Upper lobe of left lung (tissue), 4 donors: ENCODE measurements at regions not wholly inside any gene's neighbourhood (a gene's known extent, or its start where the extent isn't known, plus 50 kb on each side); places are given as distances from the start of the nearest gene placed in this dataset.

ENCODE experiments used
- CTCF ChIP-seq, 6 experiments: fragments of 450-650 bp in 4 of 6; fragments of 200-600 bp in 2 of 6; sonication (generic) in 2 of 6; IDR thresholded peaks; one replicate each; pipeline ENCODE4 v1.5.1; 2016 to 2019; ENCODE audit warnings: antibody characterized with exemption in 6 of 6
- EP300 ChIP-seq, 4 donors: sonication (generic); formaldehyde crosslinking; IDR thresholded peaks; one replicate each; pipeline ENCODE4 v1.5.1; 2017; ENCODE audit warnings: antibody characterized with exemption in 4 of 4, control low read depth in 2 of 4
- POLR2A ChIP-seq, 4 donors: fragments of 450-650 bp; IDR thresholded peaks; one replicate each; pipeline ENCODE4 v1.5.1; 2016 to 2017; ENCODE audit warnings: antibody characterized with exemption in 4 of 4, mild to moderate bottlenecking in 2 of 4
- POLR2AphosphoS5 ChIP-seq, 2 donors: sonication (generic); formaldehyde crosslinking; IDR thresholded peaks; one replicate each; pipeline ENCODE4 v1.5.1; 2017; ENCODE audit warnings: antibody characterized with exemption in 2 of 2

DNA sequence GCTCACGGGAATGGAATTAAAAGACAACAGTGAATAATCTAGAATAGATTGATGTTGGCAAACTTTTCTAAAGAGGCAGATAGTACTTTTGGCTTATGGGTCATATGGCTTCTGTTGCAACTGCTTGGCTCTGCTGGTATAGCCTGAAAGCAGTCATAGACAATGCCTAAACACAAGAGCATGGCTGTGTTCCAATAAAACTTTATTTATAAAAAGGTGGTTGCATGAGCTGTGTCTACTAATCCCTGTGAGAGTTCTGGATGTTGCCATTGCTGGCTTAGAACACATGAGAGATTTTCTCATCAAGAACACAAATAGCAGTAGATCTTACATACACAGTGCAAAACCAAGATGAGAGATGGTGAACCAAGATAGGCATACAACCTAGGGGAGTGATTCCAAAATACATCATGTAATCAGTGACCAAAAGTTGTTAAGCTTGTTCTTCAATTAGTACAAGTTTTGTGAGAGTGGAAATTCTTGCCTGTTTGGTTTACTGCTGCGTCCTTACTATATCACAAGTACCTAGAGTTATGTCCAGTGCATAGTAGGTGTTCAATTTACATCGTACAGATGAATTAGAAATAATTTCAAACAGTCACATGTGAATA is 380.0 kb downstream of the METTL4 start:
- no peak for TF ChIP-seq CTCF (IDR thresholded peaks at IDR 0.05)
- TF ChIP-seq POLR2A (IDR thresholded peaks at IDR 0.05) = no peak
- TF ChIP-seq POLR2AphosphoS5 (IDR thresholded peaks at IDR 0.05) = no peak
- no peak for TF ChIP-seq EP300 (IDR thresholded peaks at IDR 0.05)
